H9 (cell line): ENCODE measurements at regions not wholly inside any gene's neighbourhood (a gene's known extent, or its start where the extent isn't known, plus 50 kb on each side); places are given as distances from the start of the nearest gene placed in this dataset.

ENCODE experiments used
- DNase-seq: peaks from one replicate; pipeline ENCODE4 v3.0.0-alpha.2; 2017
- H2AFZ ChIP-seq: one replicate; pipeline ENCODE4 v1.6.1; 2013; ENCODE audit warnings: mild to moderate bottlenecking, low read length, control low read depth, moderate library complexity
- H2AK5ac ChIP-seq: 2 replicates; pipeline ENCODE4 v1.6.1; 2013; ENCODE audit warnings: low read length, control low read depth, mixed read lengths; ENCODE audit not compliant: insufficient read length
- H2BK120ac ChIP-seq: one replicate; pipeline ENCODE4 v1.6.1; 2013; ENCODE audit warnings: low read depth, mild to moderate bottlenecking, low read length, control low read depth, inconsistent platforms; ENCODE audit not compliant: poor library complexity, severe bottlenecking
- H2BK12ac ChIP-seq: 2 replicates; pipeline ENCODE4 v1.6.1; 2013; ENCODE audit warnings: low read length, control low read depth, mixed read lengths, low read depth; ENCODE audit not compliant: insufficient read length
- H2BK15ac ChIP-seq: 2 replicates; pipeline ENCODE4 v1.6.1; 2013; ENCODE audit warnings: low read depth, low read length, control low read depth
- H2BK20ac ChIP-seq: one replicate; pipeline ENCODE4 v1.6.1; 2013; ENCODE audit warnings: low read depth, mild to moderate bottlenecking, low read length, control low read depth, inconsistent platforms; ENCODE audit not compliant: poor library complexity, severe bottlenecking
- H2BK5ac ChIP-seq: 2 replicates; pipeline ENCODE4 v1.6.1; 2013; ENCODE audit warnings: low read length, control low read depth, mixed read lengths; ENCODE audit not compliant: insufficient read length
- H3K14ac ChIP-seq: 2 replicates; pipeline ENCODE4 v1.6.1; 2013; ENCODE audit warnings: low read length, control low read depth; ENCODE audit not compliant: insufficient read depth
- H3K18ac ChIP-seq: 2 replicates; pipeline ENCODE4 v1.6.1; 2013; ENCODE audit warnings: low read depth, mild to moderate bottlenecking, mixed read lengths, low read length, control low read depth; ENCODE audit not compliant: insufficient read length
- H3K23ac ChIP-seq: 2 replicates; pipeline ENCODE4 v1.6.1; 2013; ENCODE audit warnings: low read length, control low read depth, mixed read lengths, low read depth; ENCODE audit not compliant: insufficient read length
- H3K23me2 ChIP-seq: 2 replicates; pipeline ENCODE4 v1.6.1; 2013; ENCODE audit warnings: low read depth, mild to moderate bottlenecking, mixed read lengths, low read length, control low read depth; ENCODE audit not compliant: insufficient read length, poor library complexity, severe bottlenecking
- H3K27ac ChIP-seq: 2 replicates; pipeline ENCODE4 v1.5.1; 2013; ENCODE audit warnings: low read length, control low read depth, mixed read lengths, low read depth; ENCODE audit not compliant: insufficient read length
- H3K27me3 ChIP-seq: 2 replicates; pipeline ENCODE4 v1.6.1; 2013; ENCODE audit warnings: low read length, control low read depth, inconsistent platforms; ENCODE audit not compliant: insufficient read depth
- H3K4ac ChIP-seq: 2 replicates; pipeline ENCODE4 v1.6.1; 2013; ENCODE audit warnings: low read depth, mild to moderate bottlenecking, control low read depth, inconsistent platforms, low read length, moderate library complexity
- H3K4me1 ChIP-seq: 2 replicates; pipeline ENCODE4 v1.6.1; 2013; ENCODE audit warnings: low read length, control low read depth, inconsistent platforms; ENCODE audit not compliant: insufficient read depth
- H3K4me2 ChIP-seq: 2 replicates; pipeline ENCODE4 v1.6.1; 2013; ENCODE audit warnings: low read length, control low read depth, mixed read lengths; ENCODE audit not compliant: insufficient read length, insufficient read depth
- H3K56ac ChIP-seq: 2 replicates; pipeline ENCODE4 v1.6.1; 2013; ENCODE audit warnings: low read depth, mild to moderate bottlenecking, mixed read lengths, low read length, control low read depth; ENCODE audit not compliant: insufficient read length
- H3K79me1 ChIP-seq: 2 replicates; pipeline ENCODE4 v1.6.1; 2013; ENCODE audit warnings: low read depth, mild to moderate bottlenecking, moderate library complexity, low read length, control low read depth, inconsistent platforms; ENCODE audit not compliant: insufficient read depth, poor library complexity, severe bottlenecking
- H3K79me2 ChIP-seq: 2 replicates; pipeline ENCODE4 v1.6.1; 2013; ENCODE audit warnings: low read length, control low read depth, inconsistent platforms; ENCODE audit not compliant: insufficient read depth
- H3K9ac ChIP-seq: 2 replicates; pipeline ENCODE4 v1.6.1; 2013; ENCODE audit warnings: low read length, control low read depth, mixed read lengths; ENCODE audit not compliant: insufficient read length; ENCODE audit errors: extremely low read depth
- H3K9me3 ChIP-seq: one replicate; pipeline ENCODE4 v1.6.1; 2013; ENCODE audit warnings: low read depth, low read length, inconsistent platforms; ENCODE audit not compliant: control insufficient read depth
- H3T11ph ChIP-seq: one replicate; pipeline ENCODE4 v1.6.1; 2013; ENCODE audit warnings: mild to moderate bottlenecking, low read length, control low read depth, inconsistent platforms
- H4K20me1 ChIP-seq: one replicate; pipeline ENCODE4 v1.6.1; 2013; ENCODE audit not compliant: control insufficient read depth, insufficient read length, insufficient read depth
- H4K5ac ChIP-seq: 2 replicates; pipeline ENCODE4 v1.6.1; 2013; ENCODE audit warnings: low read depth, mild to moderate bottlenecking, mixed read lengths, low read length, control low read depth; ENCODE audit not compliant: insufficient read length
- H4K8ac ChIP-seq: replicated peaks from 2 replicates; pipeline ENCODE4 v1.6.1; 2013; ENCODE audit warnings: low read length, control low read depth, mixed read lengths, low read depth; ENCODE audit not compliant: insufficient read length
- H4K91ac ChIP-seq: 2 replicates; pipeline ENCODE4 v1.6.1; 2013; ENCODE audit warnings: low read depth, mild to moderate bottlenecking, moderate library complexity, mixed read lengths, low read length, control low read depth; ENCODE audit not compliant: insufficient read length
- H3K27ac Mint-ChIP-seq, 3 experiments: 2 replicates in 2 of 3; 3 replicates in 1 of 3; pipeline ENCODE4 v1.8.0; 2020 to 2021; ENCODE audit warnings: mixed read lengths in 3 of 3, mild to moderate bottlenecking in 1 of 3, moderate library complexity in 1 of 3
- H3K27me3 Mint-ChIP-seq: 2 replicates; pipeline ENCODE4 v1.8.0; 2021; ENCODE audit warnings: low read depth, mild to moderate bottlenecking, moderate library complexity, mixed read lengths
- H3K36me3 Mint-ChIP-seq, 3 experiments: 2 replicates in 2 of 3; 3 replicates in 1 of 3; pipeline ENCODE4 v1.8.0; 2020 to 2021; ENCODE audit warnings: low read depth in 3 of 3, mixed read lengths in 3 of 3; ENCODE audit not compliant: insufficient read depth in 1 of 3
- H3K4me1 Mint-ChIP-seq, 2 experiments: 2 replicates each; pipeline ENCODE4 v1.8.0; 2020; ENCODE audit warnings: mixed read lengths in 2 of 2
- H3K4me3 Mint-ChIP-seq, 2 experiments: 2 replicates in 1 of 2; 3 replicates in 1 of 2; pipeline ENCODE4 v1.8.0; 2020 to 2021; ENCODE audit warnings: mild to moderate bottlenecking in 2 of 2, mixed read lengths in 2 of 2, moderate library complexity in 1 of 2
- H3K9me3 Mint-ChIP-seq, 2 experiments: 2 replicates in 1 of 2; 3 replicates in 1 of 2; pipeline ENCODE4 v1.8.0; 2020; ENCODE audit warnings: mild to moderate bottlenecking in 2 of 2, mixed read lengths in 2 of 2, moderate library complexity in 1 of 2
- WGBS: extraction: QIAGEN DNeasy Blood & Tissue Kit; methylation state at CpG from one replicate; pipeline ENCODE4 v1.1.7; 2013; ENCODE audit warnings: missing lambda C conversion rate, low lambda C conversion rate, mixed read lengths; ENCODE audit not compliant: insufficient read length; ENCODE audit errors: extremely low coverage; 5-methylcytosine and 5-hydroxymethylcytosine counted together
- TF ChIP-seq, protein P1 (sequence below): fragments of 200-600 bp; sonication (generic); conservative IDR thresholded peaks from 3 replicates; pipeline ENCODE4 v1.8.0; 2021; ENCODE audit warnings: antibody characterized with exemption, mild to moderate bottlenecking

GRCh38 chr2:172219201-172219600, 116.5 kb upstream of the DLX2 start:
- no peak overlapping the region for H2AK5ac ChIP-seq
- H3K36me3 Mint-ChIP-seq: no peaks in the 10 kb centered on the region; a peak in 1 of 7 replicates

More at GRCh38 chr2:172219201-172219600, 116.5 kb upstream of the DLX2 start:
- Histone ChIP-seq H2BK120ac (no peak overlapping the region), H3K4me1 (no peaks in the 10 kb centered on the region), H2BK15ac (no peak overlapping the region), H3K27me3 (no peaks in the 10 kb centered on the region), H3K4me2 (no peak overlapping the region), H4K91ac (no peak overlapping the region), H3K9ac (no peak overlapping the region), H3K9me3 (no peaks in the 10 kb centered on the region), H2BK12ac (no peak overlapping the region), H3K18ac (no peak overlapping the region), H3T11ph (no peak overlapping the region), H3K4ac (no peak overlapping the region), H2AFZ (no peak overlapping the region), H3K56ac (no peak overlapping the region), H3K79me1 (no peaks in the 10 kb centered on the region), H4K20me1 (no peaks in the 10 kb centered on the region), H3K79me2 (no peaks in the 10 kb centered on the region), H2BK20ac (no peak overlapping the region), H3K27ac (no peak overlapping the region), H3K23me2 (no peaks in the 10 kb centered on the region), H3K23ac (no peak overlapping the region), H4K5ac (no peak overlapping the region), H3K14ac (no peak overlapping the region), H4K8ac (no peak overlapping the region), H2BK5ac (no peak overlapping the region)
- H3K27ac Mint-ChIP-seq: no peak overlapping the region
- H3K4me3 Mint-ChIP-seq: no peak overlapping the region
- DNase-seq: no peak
- no peaks in the 10 kb centered on the region for H3K9me3 Mint-ChIP-seq
- TF ChIP-seq, protein P1, sequence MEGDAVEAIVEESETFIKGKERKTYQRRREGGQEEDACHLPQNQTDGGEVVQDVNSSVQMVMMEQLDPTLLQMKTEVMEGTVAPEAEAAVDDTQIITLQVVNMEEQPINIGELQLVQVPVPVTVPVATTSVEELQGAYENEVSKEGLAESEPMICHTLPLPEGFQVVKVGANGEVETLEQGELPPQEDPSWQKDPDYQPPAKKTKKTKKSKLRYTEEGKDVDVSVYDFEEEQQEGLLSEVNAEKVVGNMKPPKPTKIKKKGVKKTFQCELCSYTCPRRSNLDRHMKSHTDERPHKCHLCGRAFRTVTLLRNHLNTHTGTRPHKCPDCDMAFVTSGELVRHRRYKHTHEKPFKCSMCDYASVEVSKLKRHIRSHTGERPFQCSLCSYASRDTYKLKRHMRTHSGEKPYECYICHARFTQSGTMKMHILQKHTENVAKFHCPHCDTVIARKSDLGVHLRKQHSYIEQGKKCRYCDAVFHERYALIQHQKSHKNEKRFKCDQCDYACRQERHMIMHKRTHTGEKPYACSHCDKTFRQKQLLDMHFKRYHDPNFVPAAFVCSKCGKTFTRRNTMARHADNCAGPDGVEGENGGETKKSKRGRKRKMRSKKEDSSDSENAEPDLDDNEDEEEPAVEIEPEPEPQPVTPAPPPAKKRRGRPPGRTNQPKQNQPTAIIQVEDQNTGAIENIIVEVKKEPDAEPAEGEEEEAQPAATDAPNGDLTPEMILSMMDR: no peak
- no CpG with 5 or more reads among the region's 2 CpGs for WGBS
- peaks cover 9 to 10% of the 10 kb centered on the region in 2 experiments; a peak in 3 of 4 replicates for H3K4me1 Mint-ChIP-seq
- H3K27me3 Mint-ChIP-seq: no peaks in the 10 kb centered on the region; the same call in 1 of the 2 replicates
